Choroid plexus epithelial cell (primary cell): ENCODE measurements at regions not wholly inside any gene's neighbourhood (a gene's known extent, or its start where the extent isn't known, plus 50 kb on each side); places are given as distances from the start of the nearest gene placed in this dataset.
"Not testable (repeated sequence)": the region's sequence is repeated elsewhere in the genome, so short reads cannot be mapped to it uniquely, and the experiment has no call there.

Source experiments
- DNase-seq: peaks from one replicate; pipeline ENCODE4 v3.0.0-alpha.2; 2010; ENCODE audit warnings: low read depth
- H3K4me3 ChIP-seq: 2 replicates; pipeline ENCODE4 v1.5.1; 2011; ENCODE audit warnings: low read depth, mild to moderate bottlenecking, control low read depth, low read length, moderate library complexity
- CTCF ChIP-seq: conservative IDR thresholded peaks from 2 replicates; pipeline ENCODE4 v1.5.1; 2011; ENCODE audit warnings: low read depth, mild to moderate bottlenecking, control low read depth, inconsistent platforms, low read length, moderate library complexity

- TF ChIP-seq CTCF, result no peak
- no peak overlapping the region for H3K4me3 ChIP-seq
- DNase-seq, result no peak
These were observed 506.0 kb downstream of the DIPK2A start for GRCh38 chr3:144477593-144477992.

GRCh38 chr3:144480416-144480919, 508.8 kb downstream of the DIPK2A start:
- no peak overlapping the region for H3K4me3 ChIP-seq
- no peak for TF ChIP-seq CTCF
- DNase-seq, result no peak

GRCh38 chr3:144482876-144483275, 511.3 kb downstream of the DIPK2A start:
- no peak for TF ChIP-seq CTCF
- H3K4me3 ChIP-seq, result no peak overlapping the region
- DNase-seq, result no peak

GRCh38 chr3:144487011-144487410, 515.4 kb downstream of the DIPK2A start:
- H3K4me3 ChIP-seq, result no peak overlapping the region
- no peak for TF ChIP-seq CTCF
- no peak for DNase-seq

GRCh38 chr3:144488927-144489326, 517.3 kb downstream of the DIPK2A start:
- H3K4me3 ChIP-seq, result no peak overlapping the region
- no peak for DNase-seq
- TF ChIP-seq CTCF, result no peak

GRCh38 chr3:144491333-144491732, 519.7 kb downstream of the DIPK2A start:
- H3K4me3 ChIP-seq, result no peak overlapping the region
- no peak for TF ChIP-seq CTCF
- DNase-seq, result no peak

- not testable (repeated sequence) for H3K4me3 ChIP-seq, DNase-seq
These were observed 523.0 kb downstream of the DIPK2A start for GRCh38 chr3:144494651-144495050.
